GM18511 (cell line): ENCODE measurements at regions not wholly inside any gene's neighbourhood (a gene's known extent, or its start where the extent isn't known, plus 50 kb on each side); places are given as distances from the start of the nearest gene placed in this dataset.
"Not testable (repeated sequence)": the region's sequence is repeated elsewhere in the genome, so short reads cannot be mapped to it uniquely, and the experiment has no call there.

ENCODE experiments used
- ATAC-seq: cut with Tn5 transposase; IDR thresholded peaks from one replicate; pipeline ENCODE4 v1.9.1; 2021; ENCODE audit warnings: mild to moderate bottlenecking, moderate library complexity; ENCODE audit not compliant: unreplicated experiment

GRCh38 chr6:91198588-91199255, 611.9 kb upstream of the MAP3K7 start:
- no peak for ATAC-seq

- ATAC-seq, result no peak
These were observed 609.9 kb upstream of the MAP3K7 start for GRCh38 chr6:91196729-91197128.

DNA sequence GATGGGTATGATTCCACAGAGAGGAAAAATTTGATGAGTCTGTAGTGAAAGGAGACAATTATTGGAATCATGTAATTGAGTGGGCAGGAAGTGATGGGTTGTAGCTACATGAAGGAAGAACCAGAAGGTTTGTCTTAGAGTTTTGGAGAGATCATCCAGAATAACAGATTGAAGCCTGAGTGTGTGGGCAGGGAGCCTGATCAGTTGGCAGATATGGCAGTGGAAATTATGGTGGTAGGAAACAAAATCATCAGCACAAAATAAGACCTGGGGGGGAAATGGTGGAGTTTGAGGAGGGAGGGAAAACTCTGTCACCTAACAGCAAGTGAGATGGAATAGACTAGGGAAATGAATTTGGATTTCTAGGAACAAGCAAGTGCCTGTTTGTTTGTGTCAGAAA, 606.6 kb upstream of the MAP3K7 start:
- ATAC-seq, result no peak

GRCh38 chr6:91190041-91190440, 603.2 kb upstream of the MAP3K7 start:
- not testable (repeated sequence) for ATAC-seq

DNA sequence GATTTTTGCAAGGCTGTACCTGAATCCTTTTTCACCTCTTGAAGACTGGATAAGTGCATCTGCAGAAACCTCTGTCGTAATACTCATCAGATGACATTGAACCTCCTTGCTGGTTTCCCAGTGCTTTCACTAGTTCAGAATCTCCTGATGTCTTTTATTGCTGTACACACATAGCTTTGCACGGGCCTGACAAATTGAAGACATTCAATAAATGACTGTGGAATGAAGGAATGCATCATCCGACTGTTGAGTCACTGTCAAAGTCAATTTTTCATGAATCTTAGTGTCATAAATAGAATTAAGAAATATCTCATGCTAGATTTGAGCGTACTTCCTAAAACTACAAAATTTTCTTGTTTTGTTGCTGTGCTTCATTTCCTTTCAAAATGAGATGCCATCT, 598.2 kb upstream of the MAP3K7 start:
- no peak for ATAC-seq

DNA sequence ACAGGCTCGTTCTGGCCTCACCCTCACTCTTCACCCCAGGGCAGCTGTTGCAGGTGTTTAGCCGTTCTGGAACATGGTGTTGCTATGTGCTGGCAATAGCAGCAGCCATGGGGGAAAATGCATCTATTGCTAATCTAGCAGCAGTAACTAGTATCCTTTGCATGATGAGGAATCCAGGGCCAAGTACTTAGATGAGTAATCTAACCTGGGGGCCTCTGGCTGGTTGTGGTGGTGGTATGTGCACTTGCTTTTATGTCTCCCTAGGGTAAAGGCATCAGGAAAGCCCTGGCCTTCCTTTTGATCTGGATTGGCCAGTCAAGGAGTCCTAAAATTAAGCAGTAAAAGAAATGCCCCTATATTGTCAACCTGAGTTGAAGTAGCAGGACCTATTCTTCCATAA, 594.5 kb upstream of the MAP3K7 start:
- no peak for ATAC-seq

DNA sequence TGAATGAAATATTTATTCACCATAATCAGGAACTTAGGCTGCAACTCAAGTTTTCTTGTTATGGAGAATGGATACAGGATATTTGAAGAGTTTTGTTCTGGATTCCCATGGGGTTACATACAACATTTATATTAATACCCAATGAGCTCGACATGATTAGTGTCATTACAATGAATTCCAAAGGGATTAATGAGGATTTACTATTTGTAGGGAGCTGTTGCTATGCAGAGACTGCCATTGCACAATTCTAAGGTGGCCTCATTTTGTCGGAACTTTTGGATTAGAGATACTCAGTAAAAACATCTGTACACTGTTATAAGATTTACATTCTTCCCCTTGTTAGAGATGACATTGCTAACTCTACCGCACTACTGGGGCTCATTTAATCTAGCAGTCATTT, 586.8 kb upstream of the MAP3K7 start:
- no peak for ATAC-seq

DNA sequence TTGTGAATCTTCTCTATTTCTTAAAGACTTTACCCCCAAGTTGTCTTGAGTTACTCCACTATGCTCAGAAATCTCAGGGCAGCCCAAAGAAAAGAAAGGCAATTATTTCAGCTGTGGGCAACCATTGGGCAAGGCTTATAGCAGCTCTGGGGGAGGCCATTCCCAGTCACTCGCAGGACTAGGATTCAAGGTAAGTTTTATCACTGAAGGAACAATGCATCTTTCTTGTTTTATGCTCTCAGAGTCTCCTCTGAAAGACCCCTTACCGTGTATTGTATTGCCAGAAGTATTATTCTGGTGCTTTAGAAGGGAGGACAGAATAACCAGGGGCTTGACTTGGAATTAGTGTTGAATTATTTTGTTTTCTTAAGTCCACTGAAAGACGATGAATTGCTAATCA, 586.3 kb upstream of the MAP3K7 start:
- no peak for ATAC-seq

DNA sequence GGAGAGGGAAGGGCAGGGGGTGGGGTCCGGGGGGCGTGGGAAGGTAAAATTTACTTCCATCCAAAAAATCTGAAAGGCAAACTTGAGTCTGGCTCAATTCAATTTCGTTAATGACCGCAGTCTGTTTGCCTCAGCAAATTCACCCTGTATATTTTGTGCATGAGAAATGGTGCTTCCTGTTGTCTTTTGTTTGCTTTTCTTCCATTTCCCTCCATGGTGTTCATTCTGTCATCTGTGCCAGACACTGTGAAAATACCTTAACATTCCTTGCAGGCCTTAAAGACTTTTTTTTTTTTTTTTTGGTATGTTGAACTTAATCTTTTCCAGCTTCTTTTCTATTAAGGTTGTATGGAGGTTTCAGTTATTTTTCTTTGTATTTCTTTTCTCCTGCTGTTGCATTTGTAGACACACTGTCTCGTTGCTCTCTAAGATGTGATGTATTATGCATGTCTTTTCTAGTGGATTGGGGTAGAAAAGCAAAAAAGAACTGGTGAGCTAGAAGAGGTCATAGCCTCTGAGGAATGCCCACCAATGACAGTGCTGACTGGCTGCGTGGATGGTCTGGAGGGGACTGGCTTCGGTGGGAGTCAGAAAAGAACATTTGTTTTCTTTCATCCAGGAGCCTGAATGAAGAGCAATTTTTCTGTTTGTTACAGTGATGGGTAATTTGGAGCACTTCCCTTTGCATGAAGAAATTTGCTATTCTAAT, 585.0 kb upstream of the MAP3K7 start:
- ATAC-seq, result no peak

GRCh38 chr6:91167846-91168245, 581.0 kb upstream of the MAP3K7 start:
- ATAC-seq, result no peak

DNA sequence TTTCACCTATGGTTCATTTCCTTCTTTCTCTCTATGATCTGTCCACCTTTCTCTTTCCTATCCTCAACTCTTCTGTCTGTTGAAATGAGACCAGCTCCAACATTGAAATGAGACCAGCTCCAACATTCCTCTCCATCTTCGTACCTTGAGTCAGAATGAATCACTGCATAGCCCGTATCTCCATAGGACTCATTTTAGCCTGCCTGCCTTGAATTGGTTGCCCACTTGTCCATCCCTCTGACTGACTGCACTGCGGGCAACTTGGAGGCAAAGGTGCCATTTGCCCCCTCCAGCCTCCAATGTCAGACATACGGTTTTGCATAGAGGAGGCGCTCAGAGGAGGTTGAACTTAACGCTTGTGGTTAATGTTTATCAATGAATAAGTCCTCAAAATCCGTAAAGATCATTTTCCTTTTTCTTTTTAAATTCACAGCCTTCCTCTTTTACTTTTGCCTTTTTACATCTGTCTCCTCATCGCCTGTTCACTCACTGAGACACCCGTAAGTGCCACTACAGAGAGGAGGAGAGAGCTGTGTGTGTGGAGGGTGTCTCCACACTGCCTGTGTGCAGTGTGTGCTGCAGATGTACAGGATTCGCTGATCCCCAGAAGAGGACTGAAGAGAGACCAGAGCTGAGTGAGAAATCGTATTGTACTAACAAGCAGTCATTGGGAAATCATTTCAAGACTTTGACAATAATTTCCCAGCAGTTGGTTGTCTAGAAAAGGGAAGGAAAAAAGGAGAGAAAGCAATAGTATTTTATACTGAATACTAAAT, 579.6 kb upstream of the MAP3K7 start:
- ATAC-seq, result no peak

DNA sequence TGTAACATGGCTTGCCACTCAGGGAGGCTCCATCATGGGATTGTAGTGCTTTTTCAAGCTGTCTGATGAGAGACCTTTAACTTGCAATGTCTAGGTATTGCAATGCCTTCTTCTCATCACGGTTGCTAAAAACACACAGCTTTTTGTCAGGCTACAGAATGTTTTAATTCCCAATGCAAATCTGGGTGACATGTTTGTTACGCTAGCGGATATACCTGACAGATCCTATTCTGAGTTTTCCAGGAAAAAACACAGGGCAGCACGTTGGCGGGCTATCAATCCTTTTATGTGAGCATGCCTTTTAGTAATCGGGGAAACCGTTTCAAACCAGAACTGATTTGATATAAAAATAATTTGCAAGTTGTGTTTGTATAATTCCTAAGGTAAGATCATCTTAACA, 577.2 kb upstream of the MAP3K7 start:
- no peak for ATAC-seq

- ATAC-seq, result no peak
These were observed 574.4 kb upstream of the MAP3K7 start for GRCh38 chr6:91161246-91161645.

- ATAC-seq, result peak; percentile 73
These were observed 568.4 kb upstream of the MAP3K7 start for GRCh38 chr6:91155129-91155785.

- no peak for ATAC-seq
These were observed 566.0 kb upstream of the MAP3K7 start for GRCh38 chr6:91152824-91153223.

- ATAC-seq, result no peak
These were observed 563.3 kb upstream of the MAP3K7 start for GRCh38 chr6:91149956-91150705.

DNA sequence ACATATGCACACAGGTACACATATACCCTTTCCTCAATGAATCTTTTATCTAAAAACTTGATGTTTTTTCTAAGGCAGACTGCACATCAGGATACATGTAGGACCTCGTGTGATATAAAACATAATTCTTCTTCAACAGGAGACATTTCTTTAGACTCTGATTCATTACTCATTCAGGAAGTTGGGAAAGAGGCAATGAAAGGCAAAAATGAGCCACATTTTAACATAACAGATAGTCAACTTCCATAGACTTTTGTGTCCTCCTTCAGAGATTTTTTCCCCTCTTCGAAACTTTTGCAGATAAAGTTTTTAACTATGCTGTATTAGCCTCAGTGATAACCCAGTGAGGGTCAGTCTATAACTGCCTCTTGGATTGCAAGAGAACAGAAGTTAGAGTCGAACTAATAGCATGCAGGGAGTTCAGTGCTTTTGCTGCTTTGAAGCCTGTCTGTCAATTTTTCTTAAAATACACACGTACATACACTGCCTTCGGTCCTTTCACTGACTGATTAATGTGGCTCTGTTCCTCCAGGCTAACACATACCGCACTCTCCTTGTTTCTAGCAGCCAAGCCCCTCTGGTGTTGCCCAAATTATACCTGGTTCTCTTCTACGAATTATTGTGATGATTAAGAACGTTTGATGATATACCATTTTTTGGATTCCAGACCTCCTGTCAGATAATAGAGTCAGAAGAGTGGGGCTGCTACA, 562.5 kb upstream of the MAP3K7 start:
- ATAC-seq, result no peak

GRCh38 chr6:91144126-91144525, 557.3 kb upstream of the MAP3K7 start:
- ATAC-seq, result no peak

GRCh38 chr6:91142154-91142553, 555.3 kb upstream of the MAP3K7 start:
- ATAC-seq, result no peak

- no peak for ATAC-seq
These were observed 554.5 kb upstream of the MAP3K7 start for GRCh38 chr6:91141346-91141745.
